HCT116 (cell line): ENCODE measurements at regions not wholly inside any gene's neighbourhood (a gene's known extent, or its start where the extent isn't known, plus 50 kb on each side); places are given as distances from the start of the nearest gene placed in this dataset.

Experiments used
- ATAC-seq: fragments of 200-7000 bp; cut with Tn5 transposase; 2 replicates; pipeline ENCODE4 v1.9.1; 2020; ENCODE audit warnings: mild to moderate bottlenecking, moderate library complexity
- BruUV-seq: library from RNA; stranded (reverse); fragments of 400-500 nt; replicated peaks from 2 replicates; lab custom pipeline; 2021; lab: Mats Ljungman, UMichigan
- CTCF ChIA-PET: fragments of 300-600 bp; sonication (Branson Sonifier 250); formaldehyde crosslinking; loops from one replicate; lab custom pipeline; 2021; ENCODE audit warnings: antibody characterized with exemption; lab: Charles Lee
- POLR2A ChIA-PET: fragments of 300-600, 350-600 bp; sonication (Branson Sonifier 250); formaldehyde crosslinking; loops from one replicate; lab custom pipeline; 2021; ENCODE audit warnings: antibody characterized with exemption; lab: Charles Lee
- RAD21 ChIA-PET, 2 experiments: fragments of 300-600 bp; sonication (Branson Sonifier 250); formaldehyde crosslinking; loops; one replicate each; lab custom pipeline; 2023; ENCODE audit warnings: low total read pairs in 2 of 2; ENCODE audit not compliant: uncharacterized antibody in 2 of 2, unreplicated experiment in 2 of 2, low non-redundant PET in 1 of 2; lab: Charles Lee
- DNase-seq: peaks from one replicate; pipeline ENCODE4 v3.0.0-alpha.2; 2010; ENCODE audit warnings: low read depth, low spot score
- H2AFZ ChIP-seq: fragments of 200-600 bp; shearing (Covaris generic), sonication (generic); 2 replicates; pipeline ENCODE4 v1.6.1; 2017; ENCODE audit warnings: low read depth, mixed run types, mixed read lengths, antibody characterized with exemption, low read length; ENCODE audit not compliant: poor library complexity, severe bottlenecking
- H3K27ac ChIP-seq: 2 replicates; pipeline ENCODE4 v1.5.1; 2012; ENCODE audit warnings: low read depth, low read length
- H3K27me3 ChIP-seq: fragments of 200-600 bp; sonication (generic); 2 replicates; pipeline ENCODE4 v1.6.1; 2016; ENCODE audit warnings: mixed run types, low read length, mixed read lengths; ENCODE audit not compliant: insufficient read depth
- H3K36me3 ChIP-seq, 2 experiments: fragments of 200-500 bp in 1 of 2; fragments of 200-600 bp in 1 of 2; sonication (Bioruptor generic) in 1 of 2; sonication (generic) in 1 of 2; 2 replicates each; pipeline versions ENCODE4 v1.5.1 to v1.6.1; 2014 to 2016; ENCODE audit warnings: low read length in 2 of 2, inconsistent platforms in 1 of 2, mixed read lengths in 1 of 2, mixed run types in 1 of 2; ENCODE audit not compliant: insufficient read depth in 2 of 2, control insufficient read depth in 1 of 2
- H3K4me1 ChIP-seq, 2 experiments: fragments of 200-600 bp in 1 of 2; sonication (generic) in 1 of 2; 2 replicates each; pipeline versions ENCODE4 v1.5.1 to v1.6.1; 2012 to 2017; ENCODE audit warnings: low read length in 2 of 2, inconsistent platforms in 1 of 2, mild to moderate bottlenecking in 1 of 2, mixed read lengths in 1 of 2, mixed run types in 1 of 2, moderate library complexity in 1 of 2; ENCODE audit not compliant: insufficient read depth in 2 of 2, control insufficient read depth in 1 of 2
- H3K4me2 ChIP-seq: fragments of 200-600 bp; sonication (generic); 2 replicates; pipeline ENCODE4 v1.6.1; 2017; ENCODE audit warnings: mixed run types, low read length, mixed read lengths
- H3K4me3 ChIP-seq, 2 experiments: fragments of 200-600 bp in 1 of 2; sonication (generic) in 1 of 2; replicated peaks in 1 of 2; 2 replicates each; pipeline ENCODE4 v1.5.1; 2011 to 2016; ENCODE audit warnings: low read length in 2 of 2, control low read depth in 1 of 2, low read depth in 1 of 2, mild to moderate bottlenecking in 1 of 2, mixed read lengths in 1 of 2, mixed run types in 1 of 2
- H3K79me2 ChIP-seq: fragments of 200-600 bp; sonication (generic); 2 replicates; pipeline ENCODE4 v1.6.1; 2017; ENCODE audit warnings: mild to moderate bottlenecking, mixed run types, low read length, moderate library complexity, mixed read lengths; ENCODE audit not compliant: insufficient read depth
- H3K9ac ChIP-seq: fragments of 200-600 bp; sonication (generic); 2 replicates; pipeline ENCODE4 v1.6.1; 2016; ENCODE audit warnings: low read length, mixed read lengths
- H3K9me2 ChIP-seq: fragments of 200-600 bp; sonication (generic), shearing (Covaris generic); 2 replicates; pipeline ENCODE4 v1.6.1; 2017; ENCODE audit warnings: mixed run types, mild to moderate bottlenecking, moderate library complexity; ENCODE audit not compliant: insufficient read depth
- H3K9me3 ChIP-seq, 2 experiments: fragments of 200-500 bp in 1 of 2; fragments of 200-600 bp in 1 of 2; sonication (Bioruptor generic) in 1 of 2; sonication (generic) in 1 of 2; 2 replicates each; pipeline ENCODE4 v1.6.1; 2014 to 2017; ENCODE audit warnings: low read length in 2 of 2, mixed read lengths in 2 of 2, inconsistent platforms in 1 of 2, low read depth in 1 of 2, mild to moderate bottlenecking in 1 of 2, mixed run types in 1 of 2, moderate library complexity in 1 of 2; ENCODE audit not compliant: control insufficient read depth in 1 of 2, insufficient read depth in 1 of 2
- H4K20me1 ChIP-seq: fragments of 200-600 bp; sonication (generic), shearing (Covaris generic); 2 replicates; pipeline ENCODE4 v1.6.1; 2017; ENCODE audit warnings: mixed run types, mild to moderate bottlenecking, moderate library complexity; ENCODE audit not compliant: insufficient read depth
- ATF3 ChIP-seq: IDR thresholded peaks from 2 replicates; pipeline ENCODE4 v1.6.1; 2012
- CEBPB ChIP-seq: IDR thresholded peaks from 2 replicates; pipeline ENCODE4 v1.6.1; 2012; ENCODE audit warnings: low read depth
- CTCF ChIP-seq, 3 experiments: fragments of 200-600 bp in 1 of 3; sonication (generic) in 1 of 3; IDR thresholded peaks in 2 of 3; conservative IDR thresholded peaks in 1 of 3; 2 replicates each; pipeline ENCODE4 v1.5.1; 2012 to 2017; ENCODE audit warnings: low read depth in 2 of 3, low read length in 2 of 3, antibody characterized with exemption in 1 of 3, borderline replicate concordance in 1 of 3, control low read depth in 1 of 3, mild to moderate bottlenecking in 1 of 3, mixed read lengths in 1 of 3, mixed run types in 1 of 3, moderate library complexity in 1 of 3; ENCODE audit not compliant: insufficient read depth in 1 of 3
- EGR1 ChIP-seq: IDR thresholded peaks from 2 replicates; pipeline ENCODE4 v1.6.1; 2012; ENCODE audit warnings: low read depth
- FOSL1 ChIP-seq: IDR thresholded peaks from 2 replicates; pipeline ENCODE4 v1.6.1; 2012; ENCODE audit warnings: low read depth
- MAX ChIP-seq: IDR thresholded peaks from 2 replicates; pipeline ENCODE4 v1.6.1; 2012
- POLR2A ChIP-seq: IDR thresholded peaks from 2 replicates; pipeline ENCODE4 v1.7.0; 2011; ENCODE audit warnings: borderline replicate concordance; ENCODE audit not compliant: insufficient read depth, insufficient read length; ENCODE audit errors: extremely low read depth
- YY1 ChIP-seq: IDR thresholded peaks from 2 replicates; pipeline ENCODE4 v1.6.1; 2011; ENCODE audit warnings: low read length, low read depth, moderate library complexity, mild to moderate bottlenecking; ENCODE audit not compliant: insufficient replicate concordance; ENCODE audit errors: extremely low read depth
- ZBTB33 ChIP-seq: IDR thresholded peaks from 2 replicates; pipeline ENCODE4 v1.6.1; 2011; ENCODE audit warnings: mild to moderate bottlenecking, low read length, moderate library complexity; ENCODE audit not compliant: insufficient replicate concordance; ENCODE audit errors: extremely low read depth
- ZFX ChIP-seq: fragments of 450-650 bp; IDR thresholded peaks from 2 replicates; pipeline ENCODE4 v1.6.1; 2017
- ZNF274 ChIP-seq: fragments of 200-500 bp; sonication (Bioruptor generic); IDR thresholded peaks from 2 replicates; pipeline ENCODE4 v1.6.1; 2014; ENCODE audit warnings: mild to moderate bottlenecking, low read depth, low read length, inconsistent platforms
- intact Hi-C: fragments of 100-400 bp; cut with micrococcal nuclease; formaldehyde crosslinking; loops from 2 replicates; pipeline ENCODE4 v1.10.0; 2022

GRCh38 chr12:125470838-125471783 is 405.9 kb downstream of the AACS start:
- H3K4me3 ChIP-seq, result no peak overlapping the region
- ATAC-seq (no peak), DNase-seq (no peak)
- BruUV-seq, result no TSS peak
- TF ChIP-seq ZNF274, result no peak
- no peaks in the 10 kb centered on the region for H3K36me3 ChIP-seq
- no peak overlapping the region for H3K9ac ChIP-seq
- H3K27ac ChIP-seq, result no peak overlapping the region
- H3K9me3 ChIP-seq, result no peaks in the 10 kb centered on the region
- H3K4me2 ChIP-seq, result no peak overlapping the region
- no peaks in the 10 kb centered on the region for H3K9me2 ChIP-seq
- ChIA-PET CTCF (no interaction called here), RAD21 (no interaction called here), POLR2A (no interaction called here)
- no peaks in the 10 kb centered on the region; the same call in 1 of the 2 replicates for H3K27me3 ChIP-seq
- no peaks in the 10 kb centered on the region for H3K4me1 ChIP-seq
- H4K20me1 ChIP-seq, result no peaks in the 10 kb centered on the region
- H3K79me2 ChIP-seq, result no peaks in the 10 kb centered on the region
- intact Hi-C loops, result no loop called here
- no peak overlapping the region for H2AFZ ChIP-seq

- Histone ChIP-seq H3K79me2 (no peaks in the 10 kb centered on the region), H3K9ac (no peak overlapping the region), H3K4me3 (no peak overlapping the region), H3K9me2 (no peaks in the 10 kb centered on the region), H3K4me1 (no peaks in the 10 kb centered on the region), H3K9me3 (no peaks in the 10 kb centered on the region), H2AFZ (no peak overlapping the region), H3K27ac (no peak overlapping the region), H3K36me3 (no peaks in the 10 kb centered on the region), H3K27me3 (no peaks in the 10 kb centered on the region; the same call in 1 of the 2 replicates), H3K4me2 (no peak overlapping the region), H4K20me1 (no peaks in the 10 kb centered on the region)
- ATAC-seq (no peak), DNase-seq (no peak)
- ChIA-PET CTCF (no interaction called here), RAD21 (no interaction called here), POLR2A (no interaction called here)
- BruUV-seq, result no TSS peak
- intact Hi-C loops, result no loop called here
- TF ChIP-seq CTCF (IDR thresholded peaks at IDR 0.05 in 2 of 3, conservative IDR thresholded peaks at IDR 0.05 in 1 of 3; ENCODE audit: borderline replicate concordance in 1 of 3, insufficient read depth in 1 of 3, low read depth in 2 of 3, low read length in 2 of 3), result no peak
- no peak for TF ChIP-seq MAX
- no peak for TF ChIP-seq EGR1
- no peak for TF ChIP-seq ZFX
- TF ChIP-seq ZNF274, result no peak
- no peak for TF ChIP-seq ZBTB33
- TF ChIP-seq POLR2A, result no peak
- no peak for TF ChIP-seq ATF3
- TF ChIP-seq YY1, result no peak
- TF ChIP-seq CEBPB, result no peak
- TF ChIP-seq FOSL1, result no peak
Observed at GRCh38 chr12:125473501-125473900, 408.3 kb downstream of the AACS start.
